ENCODE measurements at regions not wholly inside any gene's neighbourhood (a gene's known extent, or its start where the extent isn't known, plus 50 kb on each side); places are given as distances from the start of the nearest gene placed in this dataset.

DNA sequence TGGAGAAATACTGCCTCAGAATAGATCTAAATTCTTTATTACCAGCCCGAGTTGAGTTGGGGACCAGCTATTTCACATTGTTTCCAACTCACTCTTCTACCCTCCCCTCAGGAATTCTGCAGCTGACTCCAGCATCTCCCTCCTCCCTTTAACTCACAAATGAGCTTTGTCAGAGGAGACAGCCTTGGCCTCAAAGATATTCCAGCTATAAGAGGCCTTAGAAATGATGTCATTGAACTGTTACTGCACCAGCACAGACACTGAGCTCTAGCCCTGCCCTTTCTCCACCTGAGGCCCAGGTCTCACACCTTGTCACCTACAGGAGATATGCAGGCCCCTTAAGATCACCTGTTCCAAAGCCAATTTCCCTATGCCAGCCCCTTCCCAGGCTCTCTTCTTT is 78.4 kb upstream of the ATP10B start:
- ChIA-PET CTCF (no interaction called here), RAD21 (ENCODE audit: low non-redundant PET in 1 of 2, low total read pairs in 2 of 2, uncharacterized antibody in 2 of 2, unreplicated experiment in 2 of 2) (no interaction called here), POLR2A (no interaction called here)
- no peak overlapping the region for H3K4me2 ChIP-seq (ENCODE audit: low read length)
- ATAC-seq (no peak), DNase-seq (ENCODE audit: low read depth, low spot score) (no peak)
- BruUV-seq (replicated peaks): no TSS peak
- TF ChIP-seq, protein P1, sequence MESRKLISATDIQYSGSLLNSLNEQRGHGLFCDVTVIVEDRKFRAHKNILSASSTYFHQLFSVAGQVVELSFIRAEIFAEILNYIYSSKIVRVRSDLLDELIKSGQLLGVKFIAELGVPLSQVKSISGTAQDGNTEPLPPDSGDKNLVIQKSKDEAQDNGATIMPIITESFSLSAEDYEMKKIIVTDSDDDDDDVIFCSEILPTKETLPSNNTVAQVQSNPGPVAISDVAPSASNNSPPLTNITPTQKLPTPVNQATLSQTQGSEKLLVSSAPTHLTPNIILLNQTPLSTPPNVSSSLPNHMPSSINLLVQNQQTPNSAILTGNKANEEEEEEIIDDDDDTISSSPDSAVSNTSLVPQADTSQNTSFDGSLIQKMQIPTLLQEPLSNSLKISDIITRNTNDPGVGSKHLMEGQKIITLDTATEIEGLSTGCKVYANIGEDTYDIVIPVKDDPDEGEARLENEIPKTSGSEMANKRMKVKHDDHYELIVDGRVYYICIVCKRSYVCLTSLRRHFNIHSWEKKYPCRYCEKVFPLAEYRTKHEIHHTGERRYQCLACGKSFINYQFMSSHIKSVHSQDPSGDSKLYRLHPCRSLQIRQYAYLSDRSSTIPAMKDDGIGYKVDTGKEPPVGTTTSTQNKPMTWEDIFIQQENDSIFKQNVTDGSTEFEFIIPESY (IDR thresholded peaks at IDR 0.05; ENCODE audit: extremely low read depth, insufficient replicate concordance, low read length): no peak
- TF ChIP-seq SIN3A (IDR thresholded peaks at IDR 0.05; ENCODE audit: low read depth) (no peak), EZH2phosphoT487 (IDR thresholded peaks at IDR 0.05; ENCODE audit: borderline replicate concordance) (no peak), EZH2 (IDR thresholded peaks at IDR 0.05) (no peak), SP1 (IDR thresholded peaks at IDR 0.05; ENCODE audit: low read depth) (no peak), TCF7L2 (IDR thresholded peaks at IDR 0.05; ENCODE audit: borderline replicate concordance, extremely low read depth, insufficient read depth, insufficient read length) (no peak), ZNF274 (IDR thresholded peaks at IDR 0.05; ENCODE audit: low read depth, low read length) (no peak), JUND (IDR thresholded peaks at IDR 0.05) (no peak), POLR2AphosphoS5 (IDR thresholded peaks at IDR 0.05; ENCODE audit: low read depth, low read length) (no peak), RAD21 (IDR thresholded peaks at IDR 0.05; ENCODE audit: low read depth) (no peak), CEBPB (IDR thresholded peaks at IDR 0.05; ENCODE audit: low read depth) (no peak), POLR2A (IDR thresholded peaks at IDR 0.05; ENCODE audit: borderline replicate concordance, extremely low read depth, insufficient read depth, insufficient read length) (no peak), ZFX (IDR thresholded peaks at IDR 0.05) (no peak), FOSL1 (IDR thresholded peaks at IDR 0.05; ENCODE audit: low read depth) (no peak), YY1 (IDR thresholded peaks at IDR 0.05; ENCODE audit: extremely low read depth, insufficient replicate concordance, low read depth, low read length) (no peak), CBX3 (IDR thresholded peaks at IDR 0.05; ENCODE audit: low read depth) (no peak)
- TF ChIP-seq, protein P2, sequence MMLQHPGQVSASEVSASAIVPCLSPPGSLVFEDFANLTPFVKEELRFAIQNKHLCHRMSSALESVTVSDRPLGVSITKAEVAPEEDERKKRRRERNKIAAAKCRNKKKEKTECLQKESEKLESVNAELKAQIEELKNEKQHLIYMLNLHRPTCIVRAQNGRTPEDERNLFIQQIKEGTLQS (IDR thresholded peaks at IDR 0.05): no peak
- TF ChIP-seq, protein P3, sequence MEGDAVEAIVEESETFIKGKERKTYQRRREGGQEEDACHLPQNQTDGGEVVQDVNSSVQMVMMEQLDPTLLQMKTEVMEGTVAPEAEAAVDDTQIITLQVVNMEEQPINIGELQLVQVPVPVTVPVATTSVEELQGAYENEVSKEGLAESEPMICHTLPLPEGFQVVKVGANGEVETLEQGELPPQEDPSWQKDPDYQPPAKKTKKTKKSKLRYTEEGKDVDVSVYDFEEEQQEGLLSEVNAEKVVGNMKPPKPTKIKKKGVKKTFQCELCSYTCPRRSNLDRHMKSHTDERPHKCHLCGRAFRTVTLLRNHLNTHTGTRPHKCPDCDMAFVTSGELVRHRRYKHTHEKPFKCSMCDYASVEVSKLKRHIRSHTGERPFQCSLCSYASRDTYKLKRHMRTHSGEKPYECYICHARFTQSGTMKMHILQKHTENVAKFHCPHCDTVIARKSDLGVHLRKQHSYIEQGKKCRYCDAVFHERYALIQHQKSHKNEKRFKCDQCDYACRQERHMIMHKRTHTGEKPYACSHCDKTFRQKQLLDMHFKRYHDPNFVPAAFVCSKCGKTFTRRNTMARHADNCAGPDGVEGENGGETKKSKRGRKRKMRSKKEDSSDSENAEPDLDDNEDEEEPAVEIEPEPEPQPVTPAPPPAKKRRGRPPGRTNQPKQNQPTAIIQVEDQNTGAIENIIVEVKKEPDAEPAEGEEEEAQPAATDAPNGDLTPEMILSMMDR (IDR thresholded peaks at IDR 0.05 in 2 of 3, conservative IDR thresholded peaks at IDR 0.05 in 1 of 3; ENCODE audit: borderline replicate concordance in 1 of 3, insufficient read depth in 1 of 3, low read depth in 2 of 3, low read length in 2 of 3): no peak
- TF ChIP-seq, protein P4, sequence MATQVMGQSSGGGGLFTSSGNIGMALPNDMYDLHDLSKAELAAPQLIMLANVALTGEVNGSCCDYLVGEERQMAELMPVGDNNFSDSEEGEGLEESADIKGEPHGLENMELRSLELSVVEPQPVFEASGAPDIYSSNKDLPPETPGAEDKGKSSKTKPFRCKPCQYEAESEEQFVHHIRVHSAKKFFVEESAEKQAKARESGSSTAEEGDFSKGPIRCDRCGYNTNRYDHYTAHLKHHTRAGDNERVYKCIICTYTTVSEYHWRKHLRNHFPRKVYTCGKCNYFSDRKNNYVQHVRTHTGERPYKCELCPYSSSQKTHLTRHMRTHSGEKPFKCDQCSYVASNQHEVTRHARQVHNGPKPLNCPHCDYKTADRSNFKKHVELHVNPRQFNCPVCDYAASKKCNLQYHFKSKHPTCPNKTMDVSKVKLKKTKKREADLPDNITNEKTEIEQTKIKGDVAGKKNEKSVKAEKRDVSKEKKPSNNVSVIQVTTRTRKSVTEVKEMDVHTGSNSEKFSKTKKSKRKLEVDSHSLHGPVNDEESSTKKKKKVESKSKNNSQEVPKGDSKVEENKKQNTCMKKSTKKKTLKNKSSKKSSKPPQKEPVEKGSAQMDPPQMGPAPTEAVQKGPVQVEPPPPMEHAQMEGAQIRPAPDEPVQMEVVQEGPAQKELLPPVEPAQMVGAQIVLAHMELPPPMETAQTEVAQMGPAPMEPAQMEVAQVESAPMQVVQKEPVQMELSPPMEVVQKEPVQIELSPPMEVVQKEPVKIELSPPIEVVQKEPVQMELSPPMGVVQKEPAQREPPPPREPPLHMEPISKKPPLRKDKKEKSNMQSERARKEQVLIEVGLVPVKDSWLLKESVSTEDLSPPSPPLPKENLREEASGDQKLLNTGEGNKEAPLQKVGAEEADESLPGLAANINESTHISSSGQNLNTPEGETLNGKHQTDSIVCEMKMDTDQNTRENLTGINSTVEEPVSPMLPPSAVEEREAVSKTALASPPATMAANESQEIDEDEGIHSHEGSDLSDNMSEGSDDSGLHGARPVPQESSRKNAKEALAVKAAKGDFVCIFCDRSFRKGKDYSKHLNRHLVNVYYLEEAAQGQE (IDR thresholded peaks at IDR 0.05; ENCODE audit: low read depth): no peak
- H3K27ac ChIP-seq (ENCODE audit: low read depth, low read length): no peak overlapping the region
- no peaks in the 10 kb centered on the region for H3K36me3 ChIP-seq (ENCODE audit: control insufficient read depth in 1 of 2, insufficient read depth in 2 of 2, low read length in 2 of 2)
- intact Hi-C loops (cut with micrococcal nuclease): no loop called here
- no peaks in the 10 kb centered on the region for H3K79me2 ChIP-seq (ENCODE audit: insufficient read depth, low read length)
- H3K9me3 ChIP-seq (ENCODE audit: control insufficient read depth in 1 of 2, insufficient read depth in 1 of 2, low read depth in 1 of 2, low read length in 2 of 2): no peaks in the 10 kb centered on the region; a peak in 1 of 4 replicates
- no peaks in the 10 kb centered on the region for H3K4me1 ChIP-seq (ENCODE audit: control insufficient read depth in 1 of 2, insufficient read depth in 2 of 2, low read length in 2 of 2)
- H3K9ac ChIP-seq (ENCODE audit: low read length): no peak overlapping the region
- no peak overlapping the region for H2AFZ ChIP-seq (ENCODE audit: low read depth, low read length, poor library complexity, severe bottlenecking)
- no peaks in the 10 kb centered on the region for H3K9me2 ChIP-seq (ENCODE audit: insufficient read depth)
- H4K20me1 ChIP-seq (ENCODE audit: insufficient read depth): no peaks in the 10 kb centered on the region
- no peak overlapping the region for H3K4me3 ChIP-seq (replicated peaks in 1 of 2; ENCODE audit: low read depth in 1 of 2, low read length in 2 of 2)
- no peaks in the 10 kb centered on the region for H3K27me3 ChIP-seq (ENCODE audit: insufficient read depth, low read length)

Data from HCT116 (cell line).